ENCODE measurements at regions not wholly inside any gene's neighbourhood (a gene's known extent, or its start where the extent isn't known, plus 50 kb on each side); places are given as distances from the start of the nearest gene placed in this dataset.

GRCh38 chr9:106019039-106019680 lies 324.8 kb downstream of the TMEM38B start:
- no peak for TF ChIP-seq EZH2 (IDR thresholded peaks at IDR 0.05; ENCODE audit: low read length, unreplicated experiment)
- no peak for TF ChIP-seq EZH2phosphoT487 (IDR thresholded peaks at IDR 0.05; ENCODE audit: borderline replicate concordance, low read length)
- TF ChIP-seq, protein P1, sequence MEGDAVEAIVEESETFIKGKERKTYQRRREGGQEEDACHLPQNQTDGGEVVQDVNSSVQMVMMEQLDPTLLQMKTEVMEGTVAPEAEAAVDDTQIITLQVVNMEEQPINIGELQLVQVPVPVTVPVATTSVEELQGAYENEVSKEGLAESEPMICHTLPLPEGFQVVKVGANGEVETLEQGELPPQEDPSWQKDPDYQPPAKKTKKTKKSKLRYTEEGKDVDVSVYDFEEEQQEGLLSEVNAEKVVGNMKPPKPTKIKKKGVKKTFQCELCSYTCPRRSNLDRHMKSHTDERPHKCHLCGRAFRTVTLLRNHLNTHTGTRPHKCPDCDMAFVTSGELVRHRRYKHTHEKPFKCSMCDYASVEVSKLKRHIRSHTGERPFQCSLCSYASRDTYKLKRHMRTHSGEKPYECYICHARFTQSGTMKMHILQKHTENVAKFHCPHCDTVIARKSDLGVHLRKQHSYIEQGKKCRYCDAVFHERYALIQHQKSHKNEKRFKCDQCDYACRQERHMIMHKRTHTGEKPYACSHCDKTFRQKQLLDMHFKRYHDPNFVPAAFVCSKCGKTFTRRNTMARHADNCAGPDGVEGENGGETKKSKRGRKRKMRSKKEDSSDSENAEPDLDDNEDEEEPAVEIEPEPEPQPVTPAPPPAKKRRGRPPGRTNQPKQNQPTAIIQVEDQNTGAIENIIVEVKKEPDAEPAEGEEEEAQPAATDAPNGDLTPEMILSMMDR (conservative IDR thresholded peaks at IDR 0.05; ENCODE audit: low read depth, low read length) = no peak
- intact Hi-C loops (cut with micrococcal nuclease) = no loop called here
- H3K79me2 ChIP-seq (ENCODE audit: low read length) = no peaks in the 10 kb centered on the region
- H3K36me3 ChIP-seq (ENCODE audit: low read depth, low read length) = no peaks in the 10 kb centered on the region
- DNase-seq = no peak
- H3K4me1 ChIP-seq (ENCODE audit: insufficient read depth, low read length) = no peaks in the 10 kb centered on the region
- H3K9me2 ChIP-seq (replicated peaks; ENCODE audit: low read length) = no peaks in the 10 kb centered on the region
- no TSS peak for BruUV-seq (replicated peaks)
- no peaks in the 10 kb centered on the region for H3K9me3 ChIP-seq (ENCODE audit: low read length)
- no peaks in the 10 kb centered on the region for H3K27me3 ChIP-seq (ENCODE audit: low read length)
- ChIA-PET CTCF (no interaction called here), POLR2A (ENCODE audit: unreplicated experiment) (no interaction called here)
- H3F3A ChIP-seq (ENCODE audit: low read length, unreplicated experiment) = no peaks in the 10 kb centered on the region
- no peak overlapping the region for H3K9ac ChIP-seq (ENCODE audit: low read length)
- no peaks in the 10 kb centered on the region for H4K20me1 ChIP-seq (ENCODE audit: low read length)
- ATAC-seq = no peak
- no peak overlapping the region for H3K27ac ChIP-seq (ENCODE audit: low read length)
- H2AFZ ChIP-seq (ENCODE audit: low read length) = no peak overlapping the region
- H3K4me3 ChIP-seq (ENCODE audit: low read length) = no peak overlapping the region
- no peak overlapping the region for H3K4me2 ChIP-seq (ENCODE audit: low read length)

GRCh38 chr9:106019702-106020101 lies 325.4 kb downstream of the TMEM38B start:
- Histone ChIP-seq H3K4me1 (ENCODE audit: insufficient read depth, low read length) (no peaks in the 10 kb centered on the region), H3K27ac (ENCODE audit: low read length) (no peak overlapping the region), H3K79me2 (ENCODE audit: low read length) (no peaks in the 10 kb centered on the region), H3K9me2 (replicated peaks; ENCODE audit: low read length) (no peaks in the 10 kb centered on the region), H3K27me3 (ENCODE audit: low read length) (no peaks in the 10 kb centered on the region), H3K4me3 (ENCODE audit: low read length) (no peak overlapping the region), H4K20me1 (ENCODE audit: low read length) (no peaks in the 10 kb centered on the region), H3F3A (ENCODE audit: low read length, unreplicated experiment) (no peaks in the 10 kb centered on the region), H3K36me3 (ENCODE audit: low read depth, low read length) (no peaks in the 10 kb centered on the region), H3K9me3 (ENCODE audit: low read length) (no peaks in the 10 kb centered on the region), H3K9ac (ENCODE audit: low read length) (no peak overlapping the region), H3K4me2 (ENCODE audit: low read length) (no peak overlapping the region), H2AFZ (ENCODE audit: low read length) (no peak overlapping the region)
- intact Hi-C loops (cut with micrococcal nuclease) = no loop called here
- DNase-seq = no peak
- CTCF ChIA-PET = no interaction called here
- POLR2A ChIA-PET (ENCODE audit: unreplicated experiment) = no interaction called here
- no peak for ATAC-seq
- no TSS peak for BruUV-seq (replicated peaks)
- TF ChIP-seq, protein P1 (conservative IDR thresholded peaks at IDR 0.05; ENCODE audit: low read depth, low read length) = no peak
- TF ChIP-seq EZH2phosphoT487 (IDR thresholded peaks at IDR 0.05; ENCODE audit: borderline replicate concordance, low read length) (no peak), EZH2 (IDR thresholded peaks at IDR 0.05; ENCODE audit: low read length, unreplicated experiment) (no peak)

GRCh38 chr9:106020186-106020585 lies 325.8 kb downstream of the TMEM38B start:
- no peaks in the 10 kb centered on the region for H3K9me3 ChIP-seq (ENCODE audit: low read length)
- H3K4me1 ChIP-seq (ENCODE audit: insufficient read depth, low read length) = no peaks in the 10 kb centered on the region
- no peaks in the 10 kb centered on the region for H3K79me2 ChIP-seq (ENCODE audit: low read length)
- H3K4me2 ChIP-seq (ENCODE audit: low read length) = no peak overlapping the region
- CTCF ChIA-PET = no interaction called here
- H3K4me3 ChIP-seq (ENCODE audit: low read length) = no peak overlapping the region
- no peak overlapping the region for H3K9ac ChIP-seq (ENCODE audit: low read length)
- POLR2A ChIA-PET (ENCODE audit: unreplicated experiment) = no interaction called here
- H3F3A ChIP-seq (ENCODE audit: low read length, unreplicated experiment) = no peaks in the 10 kb centered on the region
- no peaks in the 10 kb centered on the region for H3K27me3 ChIP-seq (ENCODE audit: low read length)
- no peaks in the 10 kb centered on the region for H4K20me1 ChIP-seq (ENCODE audit: low read length)
- no peaks in the 10 kb centered on the region for H3K36me3 ChIP-seq (ENCODE audit: low read depth, low read length)
- no TSS peak for BruUV-seq (replicated peaks)
- ATAC-seq (no peak), DNase-seq (no peak)
- TF ChIP-seq EZH2phosphoT487 (IDR thresholded peaks at IDR 0.05; ENCODE audit: borderline replicate concordance, low read length) = no peak
- TF ChIP-seq, protein P1 (conservative IDR thresholded peaks at IDR 0.05; ENCODE audit: low read depth, low read length) = no peak
- TF ChIP-seq EZH2 (IDR thresholded peaks at IDR 0.05; ENCODE audit: low read length, unreplicated experiment) = no peak
- no peak overlapping the region for H3K27ac ChIP-seq (ENCODE audit: low read length)
- intact Hi-C loops (cut with micrococcal nuclease) = no loop called here
- no peaks in the 10 kb centered on the region for H3K9me2 ChIP-seq (replicated peaks; ENCODE audit: low read length)
- no peak overlapping the region for H2AFZ ChIP-seq (ENCODE audit: low read length)
